ENCODE measurements at regions not wholly inside any gene's neighbourhood (a gene's known extent, or its start where the extent isn't known, plus 50 kb on each side); places are given as distances from the start of the nearest gene placed in this dataset.

- TF ChIP-seq ERG (CRISPR knock-in tag; IDR thresholded peaks at IDR 0.05) (no peak), ZNF512 (CRISPR knock-in tag; IDR thresholded peaks at IDR 0.05; ENCODE audit: borderline replicate concordance) (no peak), ZNF281 (CRISPR knock-in tag; IDR thresholded peaks at IDR 0.05) (no peak), ZNF138 (CRISPR knock-in tag; conservative IDR thresholded peaks at IDR 0.05) (no peak), FOXP1 (CRISPR knock-in tag; IDR thresholded peaks at IDR 0.05; ENCODE audit: borderline replicate concordance) (no peak), NFYB (CRISPR knock-in tag; conservative IDR thresholded peaks at IDR 0.05; ENCODE audit: low read depth) (no peak), ATF3 (CRISPR knock-in tag; conservative IDR thresholded peaks at IDR 0.05) (no peak), OVOL2 (CRISPR knock-in tag; IDR thresholded peaks at IDR 0.05; ENCODE audit: borderline replicate concordance) (no peak), MYBL2 (CRISPR knock-in tag; IDR thresholded peaks at IDR 0.05) (no peak), TP53 (CRISPR knock-in tag; IDR thresholded peaks at IDR 0.05) (no peak)
Observed at GRCh38 chr2:219939647-219940046, 312.2 kb downstream of the SLC4A3 start (continued).

GRCh38 chr2:219944866-219945265, 317.4 kb downstream of the SLC4A3 start:
- no peak for ATAC-seq
- no peak overlapping the region for H3K4me3 Mint-ChIP-seq
- no peak overlapping the region for H3K27ac Mint-ChIP-seq
- no peaks in the 10 kb centered on the region; the same call in 1 of the 2 replicates for H3K27me3 Mint-ChIP-seq (ENCODE audit: low read depth)
- ChIA-PET POLR2A (no interaction called here), CTCF (no interaction called here)
- no peak for DNase-seq (ENCODE audit: low spot score)
- no peaks in the 10 kb centered on the region for H3K36me3 Mint-ChIP-seq
- H3K9me3 Mint-ChIP-seq: no peaks in the 10 kb centered on the region
- H3K4me1 Mint-ChIP-seq: peaks cover 12% of the 10 kb centered on the region
- no peak for TF ChIP-seq GRHL2 (CRISPR knock-in tag; IDR thresholded peaks at IDR 0.05; ENCODE audit: insufficient replicate concordance, severe bottlenecking)
- TF ChIP-seq ELF4 (CRISPR knock-in tag; IDR thresholded peaks at IDR 0.05; ENCODE audit: low read depth): no peak
- TF ChIP-seq JUN (CRISPR knock-in tag; IDR thresholded peaks at IDR 0.05): no peak
- no peak for TF ChIP-seq FOXK1 (CRISPR knock-in tag; IDR thresholded peaks at IDR 0.05)
- TF ChIP-seq FOXP4 (CRISPR knock-in tag; IDR thresholded peaks at IDR 0.05): no peak

- Mint-ChIP-seq H3K4me3 (no peak overlapping the region), H3K4me1 (peaks cover 12% of the 10 kb centered on the region), H3K27ac (no peak overlapping the region), H3K27me3 (ENCODE audit: low read depth) (no peaks in the 10 kb centered on the region; the same call in 1 of the 2 replicates), H3K9me3 (no peaks in the 10 kb centered on the region), H3K36me3 (no peaks in the 10 kb centered on the region)
- POLR2A ChIA-PET: interaction anchor here (0.7 kb wide), 1 partner anchor 183 kb away, joined by 8 read pairs; no protein-coding TSS in a partner anchor
- ATAC-seq: no peak
- CTCF ChIA-PET: no interaction called here
- DNase-seq (ENCODE audit: low spot score): no peak
- TF ChIP-seq ZNF219 (CRISPR knock-in tag; IDR thresholded peaks at IDR 0.05; ENCODE audit: borderline replicate concordance): no peak
- no peak for TF ChIP-seq ATF2 (CRISPR knock-in tag; IDR thresholded peaks at IDR 0.05; ENCODE audit: borderline replicate concordance, low read depth)
- TF ChIP-seq KAT7 (CRISPR knock-in tag; IDR thresholded peaks at IDR 0.05; ENCODE audit: borderline replicate concordance): no peak
- TF ChIP-seq TEAD1 (CRISPR knock-in tag; IDR thresholded peaks at IDR 0.05): no peak
- TF ChIP-seq USF1 (CRISPR knock-in tag; IDR thresholded peaks at IDR 0.05): no peak
- TF ChIP-seq ZNF512 (CRISPR knock-in tag; IDR thresholded peaks at IDR 0.05; ENCODE audit: borderline replicate concordance): no peak
Observed at GRCh38 chr2:219946021-219946420, 318.6 kb downstream of the SLC4A3 start.

Data from WTC11 (cell line).